Stimulated activated naive CD8-positive, alpha-beta T cell treated with anti-CD3 and anti-CD28 coated beads, Interleukin-15, amount 100 ng/mL, for 72 hours (primary cell): ENCODE measurements at regions not wholly inside any gene's neighbourhood (a gene's known extent, or its start where the extent isn't known, plus 50 kb on each side); places are given as distances from the start of the nearest gene placed in this dataset.

Source experiments
- ATAC-seq: fragments of 150-1000 bp; cut with Tn5 transposase; 2 replicates; pipeline ENCODE4 v1.10.0; 2021; ENCODE audit warnings: mild to moderate bottlenecking, moderate library complexity
- DNase-seq, 2 donors: peaks; one replicate each; pipeline ENCODE4 v3.0.0; 2021 to 2022
- H3K27ac Mint-ChIP-seq, 2 donors: one replicate each; pipeline ENCODE4 v1.8.0; 2022; ENCODE audit warnings: mild to moderate bottlenecking in 2 of 2, mixed read lengths in 2 of 2, moderate library complexity in 2 of 2
- H3K27me3 Mint-ChIP-seq: one replicate; pipeline ENCODE4 v1.8.0; 2022; ENCODE audit warnings: mixed read lengths
- H3K4me1 Mint-ChIP-seq: one replicate; pipeline ENCODE4 v1.8.0; 2022; ENCODE audit warnings: mild to moderate bottlenecking, mixed read lengths
- H3K4me3 Mint-ChIP-seq, 2 donors: one replicate each; pipeline ENCODE4 v1.8.0; 2022; ENCODE audit warnings: mild to moderate bottlenecking in 2 of 2, mixed read lengths in 2 of 2, moderate library complexity in 1 of 2
- H3K9me3 Mint-ChIP-seq, 2 donors: one replicate each; pipeline ENCODE4 v1.8.0; 2022; ENCODE audit warnings: mixed read lengths in 2 of 2

DNA sequence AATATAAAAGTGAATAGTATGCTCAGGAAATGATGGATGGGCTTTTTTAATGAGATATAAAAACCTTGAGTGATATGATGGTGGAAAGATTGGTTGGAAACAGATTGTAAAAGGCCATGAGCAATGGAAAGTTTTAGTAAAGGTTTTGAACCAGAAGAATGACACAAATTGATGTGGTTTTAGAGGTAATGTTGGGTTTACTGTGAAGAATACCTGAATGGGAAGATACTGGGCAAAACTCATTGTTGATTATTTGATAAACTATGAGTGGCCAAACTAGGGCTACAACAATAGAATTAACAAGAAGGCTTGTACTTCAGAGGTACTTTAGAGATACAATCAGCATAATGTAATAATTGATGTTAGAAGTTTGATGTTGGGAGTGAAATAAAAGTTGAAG lies 108.5 kb downstream of the PTGS2 start:
- no peak overlapping the region for H3K4me3 Mint-ChIP-seq
- H3K27ac Mint-ChIP-seq: peak overlapping the region in 1 of 2 donors; percentile 0
- peaks cover 12% of the 10 kb centered on the region for H3K27me3 Mint-ChIP-seq
- DNase-seq: no peak
- H3K9me3 Mint-ChIP-seq: no peaks in the 10 kb centered on the region
- peak; percentile 72 for ATAC-seq
- H3K4me1 Mint-ChIP-seq: peaks cover 18% of the 10 kb centered on the region

DNA sequence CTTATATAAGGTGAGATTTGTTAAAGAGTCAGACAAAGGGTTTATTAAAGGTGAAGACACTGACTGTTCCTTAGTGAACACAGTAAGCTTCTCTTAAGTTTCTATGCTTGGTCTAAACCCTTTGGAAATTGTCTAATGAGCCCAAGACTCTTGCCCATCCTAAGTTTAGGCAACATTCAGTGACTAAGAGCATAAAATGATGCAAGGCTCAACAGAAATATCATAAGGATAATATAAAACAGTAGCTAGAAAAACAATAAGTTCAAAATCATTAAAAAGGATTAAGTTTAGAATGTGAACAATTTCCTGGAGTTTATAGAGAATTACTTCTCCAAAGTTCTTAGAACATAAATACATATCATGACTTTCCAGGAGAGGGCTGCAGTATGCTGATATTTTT lies 108.9 kb upstream of the PDC start:
- Mint-ChIP-seq H3K9me3 (no peaks in the 10 kb centered on the region), H3K27me3 (no peaks in the 10 kb centered on the region), H3K27ac (no peak overlapping the region), H3K4me1 (peaks cover 17% of the 10 kb centered on the region), H3K4me3 (no peak overlapping the region)
- no peak for DNase-seq
- ATAC-seq: no peak

DNA sequence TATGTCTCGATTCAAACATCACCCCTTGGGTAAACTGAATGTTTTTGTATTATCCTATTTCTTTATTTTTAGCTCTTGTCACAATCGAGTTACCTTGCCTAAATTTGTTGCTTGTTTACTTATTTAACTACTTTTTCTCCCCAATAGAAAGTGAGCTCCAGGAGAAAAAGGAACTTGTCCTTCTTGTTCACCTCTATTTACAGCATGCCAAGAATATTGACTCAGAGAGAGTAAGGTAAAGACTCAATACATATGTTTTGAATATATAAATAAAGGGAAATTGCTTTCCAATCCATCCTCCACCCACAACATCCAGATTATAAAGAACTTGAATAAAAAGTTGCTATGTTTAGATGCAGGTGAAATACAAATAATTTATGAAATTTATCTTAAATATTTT lies 107.3 kb upstream of the PDC start:
- no peak overlapping the region for H3K27ac Mint-ChIP-seq
- DNase-seq (no peak), ATAC-seq (no peak)
- no peaks in the 10 kb centered on the region for H3K9me3 Mint-ChIP-seq
- peaks cover 17% of the 10 kb centered on the region for H3K4me1 Mint-ChIP-seq
- H3K4me3 Mint-ChIP-seq: no peak overlapping the region
- H3K27me3 Mint-ChIP-seq: no peaks in the 10 kb centered on the region

DNA sequence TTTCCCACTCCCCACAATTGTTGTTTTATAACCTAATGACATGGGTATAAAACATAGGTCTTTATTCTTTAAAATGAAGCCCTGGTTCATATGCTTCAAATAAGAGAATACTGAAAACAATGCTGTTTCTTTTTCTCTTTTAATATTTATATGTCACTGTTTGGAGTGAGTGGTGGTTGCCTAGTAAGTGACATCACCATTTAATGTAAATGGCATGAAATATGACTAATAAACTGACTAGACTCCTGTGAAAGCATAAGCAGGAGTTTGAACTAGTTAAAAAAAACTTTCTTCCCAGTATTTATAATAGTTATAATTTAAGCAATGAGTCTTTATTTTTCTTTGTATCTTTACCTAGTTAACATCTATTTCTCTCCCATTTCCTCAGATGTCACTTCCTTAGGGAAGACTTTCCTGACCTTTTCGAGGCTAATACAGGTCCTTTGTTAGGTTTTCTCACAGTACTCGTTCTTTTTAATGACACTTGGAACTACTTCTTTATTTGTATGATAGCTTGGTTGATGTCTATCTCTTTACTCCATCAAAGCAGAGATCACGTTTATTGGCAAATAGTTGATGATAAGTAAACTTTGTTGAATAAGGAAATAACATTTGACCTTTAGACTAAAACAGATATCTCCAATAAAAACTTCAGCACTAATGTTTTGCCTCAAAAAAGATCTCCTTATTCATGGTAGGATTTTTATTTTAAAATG lies 105.4 kb upstream of the PDC start:
- no peak for DNase-seq
- H3K27ac Mint-ChIP-seq: no peak overlapping the region
- H3K27me3 Mint-ChIP-seq: no peaks in the 10 kb centered on the region

DNA sequence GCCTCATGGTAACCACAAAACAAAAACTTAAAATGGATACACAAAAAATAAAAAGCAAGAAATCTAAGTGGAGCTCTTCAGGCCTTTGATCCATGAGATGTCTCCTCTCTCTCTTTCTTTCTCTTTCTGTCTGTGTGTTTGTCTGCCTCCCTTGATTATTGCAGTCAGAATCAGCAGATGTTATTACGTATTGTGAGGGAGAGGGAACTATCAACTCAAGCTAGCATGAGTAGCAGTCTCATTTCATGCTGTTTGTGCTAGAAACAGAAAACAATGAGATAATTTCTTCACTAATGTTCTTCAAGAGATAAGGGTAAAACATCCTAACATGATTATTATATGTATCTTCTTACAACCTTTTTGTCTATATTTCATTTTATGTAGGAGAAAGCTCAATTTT lies 103.7 kb upstream of the PDC start:
- H3K27me3 Mint-ChIP-seq: no peaks in the 10 kb centered on the region
- H3K4me1 Mint-ChIP-seq: no peaks in the 10 kb centered on the region
- H3K27ac Mint-ChIP-seq: no peak overlapping the region
- DNase-seq (no peak), ATAC-seq (no peak)
- H3K9me3 Mint-ChIP-seq: no peaks in the 10 kb centered on the region
- H3K4me3 Mint-ChIP-seq: no peak overlapping the region

More for the DNA sequence above, 105.4 kb upstream of the PDC start:
- no peak for ATAC-seq
- H3K9me3 Mint-ChIP-seq: no peaks in the 10 kb centered on the region
- peaks cover under 1% of the 10 kb centered on the region for H3K4me1 Mint-ChIP-seq
- H3K4me3 Mint-ChIP-seq: no peak overlapping the region

DNA sequence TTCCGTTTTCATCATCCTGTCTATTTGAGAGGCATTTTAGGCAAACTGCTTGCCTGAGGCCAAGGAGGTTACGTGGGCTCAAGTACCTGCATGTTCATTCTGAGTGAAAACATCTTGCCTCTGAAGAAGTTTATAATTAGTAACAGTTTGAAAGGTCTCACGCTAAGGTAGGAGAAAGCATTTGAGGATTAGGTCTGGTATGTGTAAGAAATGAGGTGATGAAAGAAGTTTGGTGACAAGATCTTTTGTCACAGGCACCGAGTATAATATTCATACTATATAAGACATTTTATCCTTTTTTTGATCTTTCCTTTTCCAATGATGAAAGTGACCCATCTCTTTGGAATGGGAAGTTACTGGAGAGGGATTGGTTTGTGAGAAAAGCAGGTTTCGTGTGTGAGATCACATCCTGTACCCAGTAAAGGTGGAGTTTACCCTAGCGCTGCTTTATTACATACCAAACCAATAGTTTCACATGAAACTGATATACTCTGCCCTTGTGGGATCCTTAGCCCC lies 98.7 kb upstream of the PDC start:
- H3K4me1 Mint-ChIP-seq: no peaks in the 10 kb centered on the region
- no peaks in the 10 kb centered on the region for H3K27me3 Mint-ChIP-seq
- no peak overlapping the region for H3K27ac Mint-ChIP-seq
- ATAC-seq (no peak), DNase-seq (no peak)
- no peaks in the 10 kb centered on the region for H3K9me3 Mint-ChIP-seq
- H3K4me3 Mint-ChIP-seq: no peak overlapping the region

DNA sequence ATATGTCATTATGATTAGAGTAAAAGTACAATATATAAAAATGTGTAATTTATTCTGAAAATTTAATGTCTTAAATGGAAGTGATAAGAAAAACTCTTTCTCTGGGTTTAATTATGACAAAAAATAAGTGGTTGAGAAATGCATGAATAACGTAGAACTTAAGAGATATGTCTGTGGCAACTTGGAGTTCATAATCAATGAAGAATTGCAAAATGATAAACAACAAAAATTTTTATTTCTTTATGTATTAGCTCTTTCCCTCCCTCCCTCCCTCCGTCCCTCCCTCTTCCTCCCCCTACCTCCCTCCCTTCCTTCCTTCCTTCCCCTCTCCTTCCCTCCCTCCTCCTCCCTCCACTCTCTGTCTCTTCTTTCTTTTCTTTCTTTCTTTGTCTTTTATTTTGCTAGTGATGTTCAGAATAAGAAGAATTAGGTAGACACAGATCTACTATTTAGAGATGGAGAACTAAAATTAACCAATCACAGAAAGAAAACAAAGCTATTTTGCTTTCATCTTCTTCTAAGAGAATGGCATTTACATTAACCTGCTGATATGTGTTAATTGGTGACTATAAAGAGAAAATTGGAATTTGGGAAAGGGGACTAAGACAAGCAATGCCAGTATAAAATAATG lies 96.3 kb upstream of the PDC start:
- no peak overlapping the region for H3K27ac Mint-ChIP-seq
- DNase-seq (no peak), ATAC-seq (no peak)
- no peaks in the 10 kb centered on the region for H3K27me3 Mint-ChIP-seq
- H3K9me3 Mint-ChIP-seq: peaks cover 4 to 8% of the 10 kb centered on the region in 2 donors
- H3K4me1 Mint-ChIP-seq: no peaks in the 10 kb centered on the region
- no peak overlapping the region for H3K4me3 Mint-ChIP-seq

DNA sequence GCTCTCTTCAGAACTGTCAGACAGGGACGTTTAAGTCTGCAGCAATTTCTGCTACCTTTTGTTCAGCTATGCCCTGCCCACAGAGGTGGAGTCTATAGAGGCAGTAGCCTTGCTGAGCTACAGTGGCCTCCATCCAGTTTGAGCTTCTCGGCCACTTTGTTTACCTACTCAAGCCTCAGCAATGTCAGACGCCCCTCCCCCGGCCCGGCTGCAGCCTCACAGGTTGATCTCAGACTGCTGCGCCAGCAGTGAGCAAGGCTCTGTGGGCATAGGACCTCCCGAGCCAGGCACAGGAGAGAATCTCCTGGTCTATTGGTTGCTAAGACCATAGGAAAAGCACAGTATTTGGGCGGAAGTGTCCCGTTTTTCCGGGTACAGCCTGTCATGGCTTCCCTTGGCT lies 89.9 kb upstream of the PDC start:
- Mint-ChIP-seq H3K9me3 (peaks cover 34 to 37% of the 10 kb centered on the region in 2 donors), H3K4me1 (no peaks in the 10 kb centered on the region), H3K4me3 (no peak overlapping the region), H3K27ac (no peak overlapping the region), H3K27me3 (no peaks in the 10 kb centered on the region)
- no peak for ATAC-seq
- DNase-seq: no peak

DNA sequence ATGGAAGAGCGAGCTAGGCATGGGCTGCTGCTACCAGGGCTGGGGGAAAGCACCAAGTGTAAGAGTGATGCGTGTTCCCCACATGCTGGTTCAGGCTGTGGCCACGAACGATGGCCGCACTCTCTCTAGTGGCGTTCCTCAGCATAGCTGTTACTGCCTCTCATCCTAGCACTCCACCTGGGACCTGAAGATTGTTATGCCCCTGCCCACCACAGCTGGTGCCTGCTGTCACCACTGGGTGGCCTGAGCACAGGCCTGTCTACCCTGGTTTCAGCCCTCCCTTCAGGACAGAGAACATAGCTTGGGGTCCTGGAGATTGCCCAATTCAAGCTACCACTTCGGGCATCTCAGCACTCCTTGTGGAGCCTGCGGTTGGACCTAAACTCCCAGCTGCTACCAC lies 80.1 kb upstream of the PDC start:
- H3K9me3 Mint-ChIP-seq: peaks cover 23 to 35% of the 10 kb centered on the region in 2 donors
- H3K27me3 Mint-ChIP-seq: no peaks in the 10 kb centered on the region
- H3K4me1 Mint-ChIP-seq: no peaks in the 10 kb centered on the region
- no peak overlapping the region for H3K27ac Mint-ChIP-seq
- no peak for DNase-seq
- ATAC-seq: no peak
- H3K4me3 Mint-ChIP-seq: no peak overlapping the region

DNA sequence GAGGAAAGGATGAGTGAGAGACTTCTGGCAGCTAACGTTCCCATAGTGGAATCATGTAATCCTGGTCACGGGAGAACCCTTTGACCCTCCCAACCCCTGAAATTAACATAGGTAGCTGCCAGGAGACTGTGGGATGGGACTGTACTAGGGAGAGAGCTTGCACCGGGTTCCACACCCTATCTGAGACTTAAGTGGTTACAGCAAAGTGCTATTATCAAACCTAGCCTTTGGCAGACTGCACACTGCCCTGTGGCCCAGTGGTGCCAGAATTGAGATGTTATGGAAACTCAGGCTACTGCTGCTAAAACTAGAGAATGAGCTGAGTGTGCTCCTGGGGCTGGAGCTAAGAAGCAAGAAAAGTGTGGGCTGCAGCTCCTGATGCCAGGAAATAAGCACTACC lies 79.6 kb upstream of the PDC start:
- Mint-ChIP-seq H3K9me3 (peaks cover 23 to 35% of the 10 kb centered on the region in 2 donors), H3K4me3 (no peak overlapping the region), H3K27me3 (no peaks in the 10 kb centered on the region), H3K27ac (no peak overlapping the region), H3K4me1 (no peaks in the 10 kb centered on the region)
- DNase-seq (no peak), ATAC-seq (no peak)

DNA sequence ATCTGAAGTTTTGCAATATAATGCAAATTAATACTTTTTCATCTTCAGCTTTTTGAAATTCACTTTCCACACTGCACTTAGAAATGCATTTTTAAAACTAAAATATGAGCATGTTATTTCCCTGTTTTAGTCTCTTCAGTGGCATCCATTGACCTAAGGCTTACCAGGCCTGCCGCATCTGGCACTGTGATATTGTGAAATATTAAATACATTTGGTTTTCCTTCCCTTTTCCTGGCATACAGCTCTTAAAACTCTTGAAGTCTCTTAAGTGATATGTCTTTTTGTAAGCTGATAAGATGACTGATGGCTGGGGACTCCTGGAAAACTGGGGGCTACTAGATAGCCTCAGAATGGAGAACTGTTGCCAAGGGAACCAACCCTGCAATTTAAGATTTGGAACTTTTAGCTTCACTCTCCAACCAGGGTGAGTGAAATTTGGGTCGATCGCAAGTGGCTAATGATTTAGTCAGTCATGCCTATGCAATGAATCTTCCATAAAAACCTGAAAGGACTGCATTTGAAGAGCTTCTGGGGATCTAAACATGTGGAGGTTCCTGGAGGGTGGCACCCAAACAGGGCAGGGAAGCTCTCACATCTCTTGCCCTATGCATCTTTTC lies 75.5 kb upstream of the PDC start:
- ATAC-seq (no peak), DNase-seq (no peak)
- H3K27ac Mint-ChIP-seq: no peak overlapping the region
- H3K4me1 Mint-ChIP-seq: no peaks in the 10 kb centered on the region
- H3K27me3 Mint-ChIP-seq: peaks cover 10% of the 10 kb centered on the region
- no peak overlapping the region for H3K4me3 Mint-ChIP-seq
- H3K9me3 Mint-ChIP-seq: peaks cover 11 to 18% of the 10 kb centered on the region in 2 donors

DNA sequence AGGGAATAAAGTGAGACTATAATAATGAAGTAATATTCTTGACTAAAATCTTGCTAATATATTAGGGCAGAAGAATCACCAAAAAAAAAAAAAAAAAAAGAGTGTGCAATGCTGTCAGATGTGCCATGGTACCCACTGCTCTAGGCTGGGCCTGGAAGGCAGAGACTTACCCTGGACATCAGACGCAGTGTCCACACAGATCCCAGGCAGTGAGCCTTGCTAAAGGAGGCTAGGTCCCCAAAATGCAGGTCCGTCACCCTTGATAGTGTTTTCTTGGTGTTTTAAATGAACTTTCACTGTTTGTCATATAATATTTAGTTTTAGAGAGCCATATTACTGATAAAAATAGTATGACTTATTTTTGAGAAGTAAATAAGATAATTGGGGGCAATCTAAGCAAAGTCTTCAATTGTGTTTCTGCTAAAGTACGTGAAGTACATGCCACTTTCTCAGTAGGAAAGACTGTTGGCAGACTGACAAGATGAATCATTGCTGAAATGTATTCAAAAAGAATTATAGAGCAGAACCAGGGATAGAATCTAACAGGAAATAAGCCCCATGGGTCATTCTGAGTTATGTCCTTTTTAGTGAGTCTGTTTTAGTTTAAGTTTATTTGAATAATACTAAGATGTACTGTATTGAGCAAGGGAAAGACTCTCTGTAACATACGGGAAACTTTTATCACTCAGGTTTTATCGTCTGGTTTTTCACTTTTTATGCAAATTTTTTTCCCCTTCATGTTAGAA lies 74.6 kb upstream of the PDC start:
- DNase-seq: no peak
- Mint-ChIP-seq H3K27ac (no peak overlapping the region), H3K27me3 (peaks cover 10% of the 10 kb centered on the region), H3K4me3 (no peak overlapping the region), H3K9me3 (peaks cover 15% of the 10 kb centered on the region in 2 donors), H3K4me1 (no peaks in the 10 kb centered on the region)
- no peak for ATAC-seq

DNA sequence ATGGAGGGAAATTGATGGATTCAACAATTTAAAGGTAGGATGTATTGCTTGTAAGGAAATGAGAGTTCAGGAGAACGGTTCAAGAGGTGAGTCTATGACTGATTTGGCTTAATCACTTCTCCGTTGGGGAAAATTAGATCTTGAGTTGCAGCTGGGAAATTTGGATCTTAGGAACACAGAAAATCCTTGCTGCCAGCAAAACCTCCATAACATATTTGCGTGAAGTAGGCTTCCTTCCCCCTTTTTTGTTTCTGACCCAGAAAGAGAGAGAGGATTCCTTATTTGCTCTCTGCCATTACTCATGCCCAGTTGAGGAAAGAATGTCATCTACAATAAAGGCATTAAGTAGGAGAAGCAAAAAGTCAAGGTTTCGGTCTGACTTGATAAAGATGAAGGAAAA lies 73.5 kb upstream of the PDC start:
- Mint-ChIP-seq H3K4me3 (no peak overlapping the region), H3K9me3 (peaks cover 10% of the 10 kb centered on the region in 2 donors), H3K4me1 (no peaks in the 10 kb centered on the region), H3K27me3 (peaks cover 10% of the 10 kb centered on the region), H3K27ac (no peak overlapping the region)
- ATAC-seq (no peak), DNase-seq (no peak)

DNA sequence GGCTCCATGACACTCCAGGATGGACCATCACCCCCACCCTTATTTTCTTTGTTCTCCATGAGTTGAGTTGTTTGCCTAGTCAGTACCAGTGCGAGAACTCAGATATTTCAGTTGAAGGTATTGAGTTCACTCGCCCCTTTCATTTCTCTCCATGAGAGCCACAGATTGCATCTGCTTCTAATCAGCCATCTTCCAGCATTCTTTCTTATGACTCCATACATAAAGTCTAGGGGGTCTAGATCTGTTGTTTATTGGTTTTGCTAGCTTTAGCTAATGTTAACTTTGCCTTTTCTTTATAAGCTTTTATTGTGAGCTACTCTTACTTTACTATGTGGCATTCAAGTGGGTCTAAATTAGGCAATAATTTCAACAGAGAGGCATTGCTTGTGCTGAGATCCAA lies 71.6 kb upstream of the PDC start:
- no peak for ATAC-seq
- peaks cover 10% of the 10 kb centered on the region for H3K27me3 Mint-ChIP-seq
- no peak overlapping the region for H3K27ac Mint-ChIP-seq
- DNase-seq: no peak
- H3K4me3 Mint-ChIP-seq: no peak overlapping the region
- H3K9me3 Mint-ChIP-seq: peaks cover 10 to 16% of the 10 kb centered on the region in 2 donors
- H3K4me1 Mint-ChIP-seq: no peaks in the 10 kb centered on the region

DNA sequence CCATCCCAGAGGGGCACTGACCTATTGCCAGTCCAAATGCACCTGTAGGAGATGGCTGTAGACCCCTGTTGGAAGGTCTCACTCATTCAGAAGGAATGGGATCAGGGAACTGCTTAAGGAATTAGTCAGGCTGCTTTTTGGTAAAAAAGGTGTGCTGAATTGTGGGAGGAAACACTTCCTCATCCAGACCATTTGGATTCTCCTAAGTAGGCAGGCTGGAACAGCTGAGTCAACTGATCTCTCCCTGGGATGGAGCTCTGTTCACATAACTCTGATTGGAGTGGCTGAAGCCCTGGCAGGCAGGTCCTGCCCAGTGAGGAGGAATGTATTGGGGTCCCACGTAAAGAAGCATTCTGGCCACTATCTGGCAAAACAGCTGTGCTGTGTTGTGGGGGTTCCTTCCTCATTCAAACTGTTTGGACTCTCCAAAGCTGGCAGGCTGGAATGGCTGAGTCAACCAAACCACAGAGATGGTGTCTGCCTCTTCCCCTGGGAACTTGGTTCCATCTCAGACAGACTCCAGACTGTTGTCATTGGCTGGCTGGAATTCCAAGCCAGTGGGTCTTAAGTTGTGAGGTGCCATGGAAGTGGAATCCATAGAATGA lies 70.7 kb upstream of the PDC start:
- Mint-ChIP-seq H3K27ac (no peak overlapping the region), H3K9me3 (peaks cover 10 to 16% of the 10 kb centered on the region in 2 donors), H3K4me1 (no peaks in the 10 kb centered on the region), H3K4me3 (no peak overlapping the region), H3K27me3 (peaks cover 10% of the 10 kb centered on the region)
- no peak for DNase-seq
- no peak for ATAC-seq
